Bronchial epithelial cell (primary cell): ENCODE measurements at regions not wholly inside any gene's neighbourhood (a gene's known extent, or its start where the extent isn't known, plus 50 kb on each side); places are given as distances from the start of the nearest gene placed in this dataset.

Source experiments
- DNase-seq: peaks from one replicate; pipeline ENCODE4 v3.0.0-alpha.2; 2010; ENCODE audit warnings: low read depth
- FAIRE-seq: peaks from 2 replicates; lab custom pipeline; 2011; peaks lifted over from hg19 to GRCh38; lab: Jason Lieb, UNC
- H3K27me3 ChIP-seq: 2 replicates; pipeline ENCODE4 v1.5.1; 2011; ENCODE audit warnings: low read length; ENCODE audit not compliant: control insufficient read depth, insufficient read depth
- H3K36me3 ChIP-seq: 2 replicates; pipeline ENCODE4 v1.5.1; 2011; ENCODE audit warnings: low read length; ENCODE audit not compliant: control insufficient read depth, insufficient read depth
- H3K4me3 ChIP-seq: 2 replicates; pipeline ENCODE4 v1.5.1; 2011; ENCODE audit warnings: mild to moderate bottlenecking, low read depth, low read length, control low read depth
- TF ChIP-seq, protein P1 (sequence below): IDR thresholded peaks from 2 replicates; pipeline ENCODE4 v1.5.1; 2011; ENCODE audit warnings: mild to moderate bottlenecking, moderate library complexity, low read length, control low read depth, inconsistent platforms; ENCODE audit not compliant: insufficient read depth, severe bottlenecking

DNA sequence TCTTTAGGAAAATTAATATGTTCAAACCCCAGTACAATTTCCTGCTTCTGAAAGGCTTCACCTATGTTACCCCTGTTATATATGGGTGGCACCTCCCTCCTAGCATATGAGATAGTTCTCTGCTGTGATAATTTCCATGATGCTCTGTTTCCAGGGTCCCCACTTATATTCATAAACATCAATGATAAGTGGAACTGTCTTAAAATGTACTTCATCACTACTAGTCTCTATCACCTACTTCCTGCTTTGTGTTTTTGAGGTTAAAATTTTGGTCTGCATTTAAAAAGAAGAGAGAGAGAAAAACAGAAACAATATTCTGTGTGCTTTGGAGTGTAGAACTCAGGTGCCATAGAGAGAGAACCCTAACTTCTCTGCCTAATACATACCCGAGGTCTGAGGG is 234.7 kb downstream of the HTR1A start:
- DNase-seq (no peak), FAIRE-seq (no peak)
- Histone ChIP-seq H3K4me3 (no peak overlapping the region), H3K27me3 (no peaks in the 10 kb centered on the region), H3K36me3 (no peaks in the 10 kb centered on the region)
- TF ChIP-seq, protein P1, sequence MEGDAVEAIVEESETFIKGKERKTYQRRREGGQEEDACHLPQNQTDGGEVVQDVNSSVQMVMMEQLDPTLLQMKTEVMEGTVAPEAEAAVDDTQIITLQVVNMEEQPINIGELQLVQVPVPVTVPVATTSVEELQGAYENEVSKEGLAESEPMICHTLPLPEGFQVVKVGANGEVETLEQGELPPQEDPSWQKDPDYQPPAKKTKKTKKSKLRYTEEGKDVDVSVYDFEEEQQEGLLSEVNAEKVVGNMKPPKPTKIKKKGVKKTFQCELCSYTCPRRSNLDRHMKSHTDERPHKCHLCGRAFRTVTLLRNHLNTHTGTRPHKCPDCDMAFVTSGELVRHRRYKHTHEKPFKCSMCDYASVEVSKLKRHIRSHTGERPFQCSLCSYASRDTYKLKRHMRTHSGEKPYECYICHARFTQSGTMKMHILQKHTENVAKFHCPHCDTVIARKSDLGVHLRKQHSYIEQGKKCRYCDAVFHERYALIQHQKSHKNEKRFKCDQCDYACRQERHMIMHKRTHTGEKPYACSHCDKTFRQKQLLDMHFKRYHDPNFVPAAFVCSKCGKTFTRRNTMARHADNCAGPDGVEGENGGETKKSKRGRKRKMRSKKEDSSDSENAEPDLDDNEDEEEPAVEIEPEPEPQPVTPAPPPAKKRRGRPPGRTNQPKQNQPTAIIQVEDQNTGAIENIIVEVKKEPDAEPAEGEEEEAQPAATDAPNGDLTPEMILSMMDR: no peak

DNA sequence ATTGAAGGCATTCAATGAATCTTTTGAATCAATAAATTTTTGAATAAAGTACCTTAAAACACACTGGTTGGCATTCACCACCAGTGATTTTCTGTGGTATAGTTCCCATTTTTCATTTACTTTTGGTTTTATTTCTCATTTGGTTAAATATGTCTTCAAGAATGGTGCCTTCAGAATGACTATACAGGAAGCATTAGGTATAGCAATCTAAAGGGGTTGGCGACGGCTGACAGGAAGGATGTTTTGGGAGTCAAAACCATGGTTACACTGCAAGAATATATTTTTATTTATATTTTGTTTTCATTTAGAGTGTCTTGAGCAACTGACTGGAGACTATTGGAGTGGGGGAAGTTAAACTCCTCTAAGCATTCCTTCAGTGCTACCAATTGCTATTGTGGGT is 235.7 kb downstream of the HTR1A start:
- FAIRE-seq (no peak), DNase-seq (no peak)
- H3K36me3 ChIP-seq: no peaks in the 10 kb centered on the region
- no peaks in the 10 kb centered on the region for H3K27me3 ChIP-seq
- no peak overlapping the region for H3K4me3 ChIP-seq
- TF ChIP-seq, protein P1: no peak

DNA sequence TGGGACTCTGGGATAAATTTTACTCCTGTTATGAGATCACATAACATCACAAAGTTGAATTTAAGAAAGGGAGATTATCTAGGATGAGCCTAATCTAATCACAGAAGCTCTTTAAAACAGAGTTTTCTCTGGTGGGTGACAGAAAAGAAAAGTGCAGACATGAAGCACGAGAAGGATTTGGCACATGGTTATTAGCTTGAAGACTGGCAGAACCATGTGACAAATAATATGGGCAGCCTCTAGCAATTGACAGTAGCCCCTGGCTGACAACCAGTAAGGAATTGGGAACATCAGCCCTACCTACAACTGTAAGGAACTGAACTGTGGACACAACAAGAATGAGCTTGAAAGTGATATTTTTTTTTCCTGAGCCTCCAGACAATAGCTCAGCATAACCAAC is 243.1 kb downstream of the HTR1A start:
- FAIRE-seq (no peak), DNase-seq (no peak)
- Histone ChIP-seq H3K4me3 (no peak overlapping the region), H3K36me3 (no peaks in the 10 kb centered on the region), H3K27me3 (no peaks in the 10 kb centered on the region)
- TF ChIP-seq, protein P1: no peak

DNA sequence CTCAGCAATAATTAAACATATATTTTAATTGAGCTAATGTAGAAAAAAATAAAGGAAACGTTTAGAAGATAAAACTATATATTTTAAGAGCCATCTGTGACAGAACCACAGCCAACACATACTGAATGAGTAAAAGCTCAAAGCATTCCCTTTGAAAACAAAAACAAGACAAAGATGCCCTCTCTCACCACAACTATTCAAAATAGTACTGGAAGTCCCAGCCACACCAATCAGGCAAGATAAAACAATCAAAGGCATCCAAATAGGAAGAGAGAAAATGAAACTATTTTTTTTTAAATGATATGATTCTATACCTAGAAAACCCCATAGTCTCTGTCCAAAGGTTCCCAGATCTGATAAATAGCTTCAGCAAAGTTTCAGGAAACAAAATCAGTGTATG is 262.0 kb downstream of the HTR1A start:
- Histone ChIP-seq H3K4me3 (no peak overlapping the region), H3K36me3 (no peaks in the 10 kb centered on the region), H3K27me3 (no peaks in the 10 kb centered on the region)
- DNase-seq (no peak), FAIRE-seq (no peak)
- TF ChIP-seq, protein P1: no peak

DNA sequence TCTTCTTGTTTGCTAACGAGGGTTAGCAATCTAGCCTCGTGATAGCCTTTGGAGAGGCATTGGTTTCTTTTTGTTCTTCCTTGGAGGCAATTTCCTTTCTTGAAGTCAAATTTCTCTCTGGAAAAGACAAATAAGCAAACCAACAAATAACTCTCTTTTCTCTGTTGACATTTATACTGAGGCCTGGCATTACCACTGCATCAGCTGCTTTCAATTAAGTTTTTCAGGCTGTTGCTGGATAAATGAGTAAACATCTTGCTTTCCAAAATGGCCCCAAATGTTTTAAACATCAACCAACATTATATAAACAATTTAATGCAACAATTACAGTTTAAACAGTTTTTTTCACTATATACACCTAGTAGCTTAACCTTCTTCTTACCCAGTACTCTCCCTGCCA is 264.4 kb downstream of the HTR1A start:
- TF ChIP-seq, protein P1: no peak
- no peaks in the 10 kb centered on the region for H3K27me3 ChIP-seq
- H3K4me3 ChIP-seq: no peak overlapping the region
- no peaks in the 10 kb centered on the region for H3K36me3 ChIP-seq
- FAIRE-seq (no peak), DNase-seq (no peak)

DNA sequence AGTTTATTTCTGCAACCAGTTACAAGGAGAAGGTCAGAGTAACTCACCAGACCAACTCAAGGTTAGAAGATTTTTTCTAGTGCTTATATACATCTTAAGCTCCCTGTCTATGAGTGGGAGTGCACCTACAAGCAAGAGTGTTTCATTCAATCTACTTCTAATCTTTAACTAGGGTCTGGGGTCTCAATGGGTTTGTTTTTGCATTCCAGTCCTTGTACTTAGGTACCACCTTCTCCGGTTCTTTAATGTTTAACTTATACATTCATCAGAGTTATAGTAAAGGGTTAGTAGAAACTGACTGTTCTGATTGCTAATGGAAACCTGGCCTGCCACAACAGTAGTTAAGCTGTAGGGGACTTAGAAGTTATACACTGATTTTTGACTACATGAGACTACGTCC is 271.7 kb downstream of the HTR1A start:
- Histone ChIP-seq H3K36me3 (no peaks in the 10 kb centered on the region), H3K27me3 (no peaks in the 10 kb centered on the region), H3K4me3 (no peak overlapping the region)
- TF ChIP-seq, protein P1: no peak
- DNase-seq (no peak), FAIRE-seq (no peak)
